ENCODE measurements at regions not wholly inside any gene's neighbourhood (a gene's known extent, or its start where the extent isn't known, plus 50 kb on each side); places are given as distances from the start of the nearest gene placed in this dataset.

DNA sequence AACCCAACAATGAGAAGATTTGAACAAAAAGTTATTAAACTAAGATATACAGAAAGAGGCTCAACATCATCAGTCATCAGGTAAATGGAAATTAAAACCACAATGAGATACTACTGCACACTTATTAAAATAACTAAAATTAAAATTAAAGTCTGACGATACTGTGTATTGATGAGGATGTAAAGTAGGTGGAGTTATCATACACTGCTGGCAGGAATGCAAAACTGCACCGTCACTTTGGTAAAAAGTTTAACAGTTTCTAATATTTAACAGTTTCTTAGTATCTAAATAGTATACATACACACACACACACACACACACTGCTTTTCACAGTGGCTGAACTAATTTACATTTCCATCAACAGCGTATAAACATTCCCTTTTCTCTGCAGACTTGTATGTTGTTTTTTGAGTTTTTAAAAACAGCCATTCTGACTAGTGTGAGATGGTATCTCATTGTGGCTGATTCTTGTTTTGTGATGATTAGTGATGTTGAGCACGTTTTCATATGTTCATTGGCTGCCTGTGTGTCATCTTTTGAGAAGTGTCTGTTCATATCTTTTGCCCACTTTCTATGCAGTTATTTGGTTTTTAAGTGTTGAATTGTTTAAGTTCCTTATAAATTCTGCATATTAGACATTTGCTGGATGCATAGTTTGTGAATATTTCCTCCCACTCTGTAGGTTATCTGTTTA lies 726.9 kb upstream of the CHAC2 start:
- WGBS, 3 donors = 74% methylated on average over 4 of the region's 4 CpGs
- H3K27ac ChIP-seq = no peak overlapping the region
- intact Hi-C loops (cut with DNase I) = no loop called here

DNA sequence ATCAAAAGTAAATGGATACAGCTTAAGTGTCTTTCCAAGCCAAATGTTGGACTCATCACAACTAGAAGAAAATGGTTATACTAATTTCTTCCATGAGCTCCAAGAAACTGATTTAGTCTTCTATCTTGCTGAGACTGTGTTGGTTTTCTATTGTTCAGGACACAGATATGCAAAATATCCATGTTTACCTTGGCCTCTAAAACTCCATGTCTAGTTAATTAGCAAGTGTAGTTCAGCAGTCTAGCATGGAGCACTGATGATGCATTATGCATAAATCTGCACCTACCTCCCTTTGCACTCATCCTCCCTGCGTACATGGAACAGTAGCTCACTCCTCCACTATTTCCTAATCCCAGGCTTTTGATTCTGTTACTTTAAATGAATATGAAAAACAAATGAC lies 731.4 kb upstream of the CHAC2 start:
- Histone ChIP-seq H3K4me1 (no peaks in the 10 kb centered on the region), H3K9me3 (no peaks in the 10 kb centered on the region), H3K27ac (no peak overlapping the region), H3K36me3 (ENCODE audit: insufficient read depth in 1 of 2, low read depth in 1 of 2) (no peaks in the 10 kb centered on the region), H3K27me3 (ENCODE audit: insufficient read depth in 3 of 3, low read length in 2 of 3) (no peaks in the 10 kb centered on the region), H3K4me3 (no peak overlapping the region)
- intact Hi-C loops (cut with DNase I) = no loop called here
- TF ChIP-seq, protein P1, sequence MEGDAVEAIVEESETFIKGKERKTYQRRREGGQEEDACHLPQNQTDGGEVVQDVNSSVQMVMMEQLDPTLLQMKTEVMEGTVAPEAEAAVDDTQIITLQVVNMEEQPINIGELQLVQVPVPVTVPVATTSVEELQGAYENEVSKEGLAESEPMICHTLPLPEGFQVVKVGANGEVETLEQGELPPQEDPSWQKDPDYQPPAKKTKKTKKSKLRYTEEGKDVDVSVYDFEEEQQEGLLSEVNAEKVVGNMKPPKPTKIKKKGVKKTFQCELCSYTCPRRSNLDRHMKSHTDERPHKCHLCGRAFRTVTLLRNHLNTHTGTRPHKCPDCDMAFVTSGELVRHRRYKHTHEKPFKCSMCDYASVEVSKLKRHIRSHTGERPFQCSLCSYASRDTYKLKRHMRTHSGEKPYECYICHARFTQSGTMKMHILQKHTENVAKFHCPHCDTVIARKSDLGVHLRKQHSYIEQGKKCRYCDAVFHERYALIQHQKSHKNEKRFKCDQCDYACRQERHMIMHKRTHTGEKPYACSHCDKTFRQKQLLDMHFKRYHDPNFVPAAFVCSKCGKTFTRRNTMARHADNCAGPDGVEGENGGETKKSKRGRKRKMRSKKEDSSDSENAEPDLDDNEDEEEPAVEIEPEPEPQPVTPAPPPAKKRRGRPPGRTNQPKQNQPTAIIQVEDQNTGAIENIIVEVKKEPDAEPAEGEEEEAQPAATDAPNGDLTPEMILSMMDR (IDR thresholded peaks at IDR 0.05) = no peak
- no peak for ATAC-seq
- DNase-seq = no peak
- WGBS, 3 donors = 0 to 76% (median 41%) methylated on average over 1 of the region's 1 CpG

More for the DNA sequence above, 726.9 kb upstream of the CHAC2 start:
- Histone ChIP-seq H3K9me3 (no peaks in the 10 kb centered on the region), H3K27me3 (ENCODE audit: insufficient read depth in 3 of 3, low read length in 2 of 3) (no peaks in the 10 kb centered on the region), H3K36me3 (ENCODE audit: insufficient read depth in 1 of 2, low read depth in 1 of 2) (no peaks in the 10 kb centered on the region), H3K4me1 (no peaks in the 10 kb centered on the region), H3K4me3 (no peak overlapping the region)
- TF ChIP-seq, protein P1 (IDR thresholded peaks at IDR 0.05) = no peak
- DNase-seq = no peak
- no peak for ATAC-seq

DNA sequence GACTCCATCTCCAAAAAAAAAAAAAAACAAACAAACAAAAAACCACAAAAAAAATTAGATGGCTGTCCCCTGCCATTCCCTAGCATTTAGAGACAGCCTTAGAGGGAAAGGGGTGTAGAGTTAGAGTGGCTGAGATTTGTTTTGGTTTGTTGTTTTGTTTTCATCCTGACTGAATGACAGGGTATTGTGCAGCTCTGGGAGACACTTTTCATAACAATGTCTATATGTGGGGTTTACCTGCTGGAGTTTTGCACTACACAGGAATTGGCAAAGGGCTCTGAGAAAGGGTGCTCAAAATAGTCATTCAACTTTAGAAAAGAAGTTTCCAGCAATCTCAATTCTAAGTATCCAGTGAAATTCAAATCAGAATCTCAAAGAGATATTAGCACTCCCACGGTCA lies 732.5 kb upstream of the CHAC2 start:
- Histone ChIP-seq H3K27ac (no peak overlapping the region), H3K9me3 (no peaks in the 10 kb centered on the region), H3K27me3 (ENCODE audit: insufficient read depth in 3 of 3, low read length in 2 of 3) (no peaks in the 10 kb centered on the region), H3K4me3 (no peak overlapping the region), H3K4me1 (no peaks in the 10 kb centered on the region), H3K36me3 (ENCODE audit: insufficient read depth in 1 of 2, low read depth in 1 of 2) (no peaks in the 10 kb centered on the region)
- no peak for DNase-seq
- TF ChIP-seq, protein P1 (IDR thresholded peaks at IDR 0.05) = no peak
- no peak for ATAC-seq
- 38 to 67% (median 46%) methylated on average over 1 of the region's 1 CpG for WGBS, 3 donors
- intact Hi-C loops (cut with DNase I) = no loop called here

DNA sequence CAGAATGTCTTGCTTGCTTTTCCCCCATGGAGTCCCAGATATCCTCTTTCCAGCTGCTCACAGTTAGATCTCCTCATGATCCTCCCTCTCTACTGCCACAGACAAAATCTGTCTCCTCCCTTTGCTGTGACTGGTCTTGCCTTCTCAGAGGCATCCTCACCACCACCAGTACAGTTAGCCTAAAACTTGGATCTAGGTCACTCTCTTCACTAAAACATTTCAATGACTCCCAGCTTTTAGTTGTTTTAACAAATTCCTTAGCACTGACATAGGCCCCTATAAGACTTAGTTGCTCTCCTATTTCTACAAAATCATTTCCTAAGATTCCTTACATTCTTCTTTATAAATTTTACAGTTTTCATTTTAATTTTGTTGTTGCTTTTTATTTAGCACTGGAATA lies 734.2 kb upstream of the CHAC2 start:
- intact Hi-C loops (cut with DNase I) = no loop called here
- Histone ChIP-seq H3K9me3 (no peaks in the 10 kb centered on the region), H3K36me3 (ENCODE audit: insufficient read depth in 1 of 2, low read depth in 1 of 2) (no peaks in the 10 kb centered on the region), H3K27me3 (ENCODE audit: insufficient read depth in 3 of 3, low read length in 2 of 3) (no peaks in the 10 kb centered on the region), H3K27ac (no peak overlapping the region), H3K4me1 (no peaks in the 10 kb centered on the region), H3K4me3 (no peak overlapping the region)
- ATAC-seq = no peak
- TF ChIP-seq, protein P1 (IDR thresholded peaks at IDR 0.05) = no peak
- no peak for DNase-seq

Measured in psoas muscle (tissue), 7 donors.